Breast epithelium (tissue), 4 donors: ENCODE measurements at regions not wholly inside any gene's neighbourhood (a gene's known extent, or its start where the extent isn't known, plus 50 kb on each side); places are given as distances from the start of the nearest gene placed in this dataset.

Experiments
- DNase-seq, 2 donors: peaks; one replicate each; pipeline ENCODE4 v3.0.0-alpha.2; 2019; ENCODE audit warnings: low spot score in 2 of 2
- H3K27ac ChIP-seq, 2 donors: fragments of 200-600 bp; sonication (generic) in 1 of 2; one replicate each; pipeline ENCODE4 v1.5.1; 2016 to 2019; ENCODE audit warnings: mild to moderate bottlenecking in 1 of 2
- H3K27me3 ChIP-seq, 2 donors: fragments of 200-600 bp; sonication (generic) in 1 of 2; one replicate each; pipeline versions ENCODE4 v1.5.1 to v1.6.0; 2017 to 2019; ENCODE audit warnings: control low read depth in 1 of 2, mild to moderate bottlenecking in 1 of 2
- H3K36me3 ChIP-seq: fragments of 200-600 bp; one replicate; pipeline ENCODE4 v1.5.1; 2019
- H3K4me1 ChIP-seq, 2 donors: fragments of 200-600 bp; sonication (generic); one replicate each; pipeline ENCODE4 v1.5.1; 2016 to 2019; ENCODE audit warnings: control low read depth in 1 of 2
- H3K4me3 ChIP-seq, 3 donors: fragments of 200-600 bp; sonication (generic); 1 replicate in 2 of 3; 2 replicates in 1 of 3; pipeline ENCODE4 v1.5.1; 2016 to 2019; ENCODE audit warnings: mild to moderate bottlenecking in 3 of 3, moderate library complexity in 2 of 3
- H3K9me3 ChIP-seq, 2 donors: fragments of 200-600 bp; sonication (generic) in 1 of 2; one replicate each; pipeline ENCODE4 v1.5.1; 2016 to 2019; ENCODE audit warnings: control low read depth in 1 of 2
- CTCF ChIP-seq, 3 donors: fragments of 450-650 bp; IDR thresholded peaks; one replicate each; pipeline ENCODE4 v1.5.1; 2016 to 2017; ENCODE audit warnings: antibody characterized with exemption in 3 of 3, mild to moderate bottlenecking in 3 of 3, moderate library complexity in 3 of 3
- POLR2A ChIP-seq: fragments of 450-650 bp; IDR thresholded peaks from one replicate; pipeline ENCODE4 v1.6.1; 2016; ENCODE audit warnings: antibody characterized with exemption, mild to moderate bottlenecking, moderate library complexity
- intact Hi-C: fragments of 100-400 bp; cut with DNase I; formaldehyde crosslinking; loops from one replicate; pipeline ENCODE4 v1.15.1; 2023; ENCODE audit warnings: low total_unique reads

- DNase-seq: no peak
- Histone ChIP-seq H3K4me1 (no peaks in the 10 kb centered on the region), H3K36me3 (no peaks in the 10 kb centered on the region), H3K27ac (no peak overlapping the region), H3K9me3 (no peaks in the 10 kb centered on the region), H3K4me3 (no peak overlapping the region), H3K27me3 (no peaks in the 10 kb centered on the region)
- intact Hi-C loops: no loop called here
- TF ChIP-seq CTCF (IDR thresholded peaks at IDR 0.05): no peak
- TF ChIP-seq POLR2A: no peak
Observed at GRCh38 chr9:22395687-22396141, 50.9 kb upstream of the DMRTA1 start.
